GM18505 (cell line): ENCODE measurements at regions not wholly inside any gene's neighbourhood (a gene's known extent, or its start where the extent isn't known, plus 50 kb on each side); places are given as distances from the start of the nearest gene placed in this dataset.

Experiments
- ATAC-seq: cut with Tn5 transposase; IDR thresholded peaks from one replicate; pipeline ENCODE4 v1.9.1; 2021; ENCODE audit not compliant: unreplicated experiment
- POLR2A ChIP-seq: IDR thresholded peaks from 4 replicates; pipeline ENCODE4 v1.6.1; 2011; ENCODE audit warnings: borderline replicate concordance; ENCODE audit not compliant: insufficient read depth, insufficient read length; ENCODE audit errors: extremely low read depth

- ATAC-seq, result no peak
- no peak for TF ChIP-seq POLR2A
Observed at GRCh38 chr18:11553098-11553940, 56.1 kb upstream of the SLC35G4 start.

GRCh38 chr18:11548916-11549551, 60.4 kb upstream of the SLC35G4 start:
- no peak for TF ChIP-seq POLR2A
- no peak for ATAC-seq

GRCh38 chr18:11548396-11548795, 61.0 kb upstream of the SLC35G4 start:
- no peak for TF ChIP-seq POLR2A
- no peak for ATAC-seq

GRCh38 chr18:11544060-11544633, 65.2 kb upstream of the SLC35G4 start:
- no peak for TF ChIP-seq POLR2A
- no peak for ATAC-seq

- ATAC-seq, result no peak
Observed at GRCh38 chr18:11541179-11541578, 68.2 kb upstream of the SLC35G4 start.

GRCh38 chr18:11533942-11534496, 75.4 kb upstream of the SLC35G4 start:
- TF ChIP-seq POLR2A, result no peak
- ATAC-seq, result no peak

More at GRCh38 chr18:11541179-11541578, 68.2 kb upstream of the SLC35G4 start:
- TF ChIP-seq POLR2A, result no peak

- no peak for ATAC-seq
- TF ChIP-seq POLR2A, result no peak
Observed at GRCh38 chr18:11533513-11533890, 75.9 kb upstream of the SLC35G4 start.

- TF ChIP-seq POLR2A, result no peak
- no peak for ATAC-seq
Observed at GRCh38 chr18:11532758-11533512, 76.5 kb upstream of the SLC35G4 start.

- no peak for ATAC-seq
- TF ChIP-seq POLR2A, result no peak
Observed at GRCh38 chr18:11529081-11529480, 80.3 kb upstream of the SLC35G4 start.

- no peak for ATAC-seq
- TF ChIP-seq POLR2A, result no peak
Observed at GRCh38 chr18:11526675-11527074, 82.7 kb upstream of the SLC35G4 start.

- no peak for TF ChIP-seq POLR2A
- ATAC-seq, result no peak
Observed at GRCh38 chr18:11523804-11524203, 85.6 kb upstream of the SLC35G4 start.

GRCh38 chr18:11522992-11523391, 86.4 kb upstream of the SLC35G4 start:
- no peak for ATAC-seq
- TF ChIP-seq POLR2A, result no peak

GRCh38 chr18:11521853-11522252, 87.5 kb upstream of the SLC35G4 start:
- ATAC-seq, result no peak
- no peak for TF ChIP-seq POLR2A
